ENCODE measurements at regions not wholly inside any gene's neighbourhood (a gene's known extent, or its start where the extent isn't known, plus 50 kb on each side); places are given as distances from the start of the nearest gene placed in this dataset.

DNA sequence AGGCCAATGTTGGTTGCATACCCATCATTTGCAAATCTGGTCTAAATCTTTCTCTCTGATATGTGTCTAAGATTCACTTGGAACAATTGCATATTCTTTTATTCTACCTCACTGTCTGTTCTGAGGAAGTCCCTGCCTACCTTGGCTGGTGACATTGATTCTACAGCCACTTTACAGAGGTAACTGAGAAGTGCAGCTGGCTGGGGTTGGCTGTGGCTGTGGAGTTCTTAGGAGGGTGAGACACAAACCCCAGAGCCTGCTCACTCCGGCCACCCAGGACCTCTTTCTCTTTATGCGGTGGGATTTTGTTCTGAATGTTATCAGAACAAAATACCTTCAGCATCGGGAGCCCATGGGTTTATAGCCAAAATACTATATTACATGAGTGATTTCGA, 54.5 kb upstream of the IRS2 start:
- TF ChIP-seq, protein P1, sequence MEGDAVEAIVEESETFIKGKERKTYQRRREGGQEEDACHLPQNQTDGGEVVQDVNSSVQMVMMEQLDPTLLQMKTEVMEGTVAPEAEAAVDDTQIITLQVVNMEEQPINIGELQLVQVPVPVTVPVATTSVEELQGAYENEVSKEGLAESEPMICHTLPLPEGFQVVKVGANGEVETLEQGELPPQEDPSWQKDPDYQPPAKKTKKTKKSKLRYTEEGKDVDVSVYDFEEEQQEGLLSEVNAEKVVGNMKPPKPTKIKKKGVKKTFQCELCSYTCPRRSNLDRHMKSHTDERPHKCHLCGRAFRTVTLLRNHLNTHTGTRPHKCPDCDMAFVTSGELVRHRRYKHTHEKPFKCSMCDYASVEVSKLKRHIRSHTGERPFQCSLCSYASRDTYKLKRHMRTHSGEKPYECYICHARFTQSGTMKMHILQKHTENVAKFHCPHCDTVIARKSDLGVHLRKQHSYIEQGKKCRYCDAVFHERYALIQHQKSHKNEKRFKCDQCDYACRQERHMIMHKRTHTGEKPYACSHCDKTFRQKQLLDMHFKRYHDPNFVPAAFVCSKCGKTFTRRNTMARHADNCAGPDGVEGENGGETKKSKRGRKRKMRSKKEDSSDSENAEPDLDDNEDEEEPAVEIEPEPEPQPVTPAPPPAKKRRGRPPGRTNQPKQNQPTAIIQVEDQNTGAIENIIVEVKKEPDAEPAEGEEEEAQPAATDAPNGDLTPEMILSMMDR (IDR thresholded peaks at IDR 0.05), result no peak
- no peak for TF ChIP-seq POLR2A (IDR thresholded peaks at IDR 0.05)

All from gastroesophageal sphincter (tissue), 3 donors.